ENCODE measurements at regions not wholly inside any gene's neighbourhood (a gene's known extent, or its start where the extent isn't known, plus 50 kb on each side); places are given as distances from the start of the nearest gene placed in this dataset.

GRCh38 chr3:176697284-176697889 is 499.9 kb downstream of the TBL1XR1 start:
- H3K4me3 ChIP-seq (replicated peaks; ENCODE audit: low read depth, low read length): no peak overlapping the region
- TF ChIP-seq, protein P1, sequence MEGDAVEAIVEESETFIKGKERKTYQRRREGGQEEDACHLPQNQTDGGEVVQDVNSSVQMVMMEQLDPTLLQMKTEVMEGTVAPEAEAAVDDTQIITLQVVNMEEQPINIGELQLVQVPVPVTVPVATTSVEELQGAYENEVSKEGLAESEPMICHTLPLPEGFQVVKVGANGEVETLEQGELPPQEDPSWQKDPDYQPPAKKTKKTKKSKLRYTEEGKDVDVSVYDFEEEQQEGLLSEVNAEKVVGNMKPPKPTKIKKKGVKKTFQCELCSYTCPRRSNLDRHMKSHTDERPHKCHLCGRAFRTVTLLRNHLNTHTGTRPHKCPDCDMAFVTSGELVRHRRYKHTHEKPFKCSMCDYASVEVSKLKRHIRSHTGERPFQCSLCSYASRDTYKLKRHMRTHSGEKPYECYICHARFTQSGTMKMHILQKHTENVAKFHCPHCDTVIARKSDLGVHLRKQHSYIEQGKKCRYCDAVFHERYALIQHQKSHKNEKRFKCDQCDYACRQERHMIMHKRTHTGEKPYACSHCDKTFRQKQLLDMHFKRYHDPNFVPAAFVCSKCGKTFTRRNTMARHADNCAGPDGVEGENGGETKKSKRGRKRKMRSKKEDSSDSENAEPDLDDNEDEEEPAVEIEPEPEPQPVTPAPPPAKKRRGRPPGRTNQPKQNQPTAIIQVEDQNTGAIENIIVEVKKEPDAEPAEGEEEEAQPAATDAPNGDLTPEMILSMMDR (IDR thresholded peaks at IDR 0.05; ENCODE audit: low read length, missing control alignments): no peak
- no peak for DNase-seq (ENCODE audit: low read depth)

DNA sequence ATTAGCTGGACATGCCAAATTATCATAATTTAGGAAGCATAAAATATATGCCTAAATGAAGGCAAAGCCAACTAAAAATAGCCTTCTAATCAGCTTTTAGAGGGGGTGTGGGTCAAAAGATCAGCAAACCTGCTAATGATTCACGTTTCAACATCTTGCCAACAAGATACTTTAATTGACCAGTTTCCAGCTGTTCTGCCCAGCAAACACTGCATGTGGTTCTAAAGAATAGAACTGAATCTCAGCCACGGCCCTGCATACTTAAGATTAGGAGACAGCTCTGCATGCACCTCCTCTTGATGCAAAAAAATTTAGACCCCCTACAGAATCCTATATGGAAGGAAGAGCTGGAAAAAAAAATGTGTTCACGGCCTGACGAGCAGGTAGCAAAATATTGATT is 500.5 kb downstream of the TBL1XR1 start:
- no peak for DNase-seq (ENCODE audit: low read depth)
- H3K4me3 ChIP-seq (replicated peaks; ENCODE audit: low read depth, low read length): no peak overlapping the region
- TF ChIP-seq, protein P1 (IDR thresholded peaks at IDR 0.05; ENCODE audit: low read length, missing control alignments): no peak

GRCh38 chr3:176692966-176693785 is 504.1 kb downstream of the TBL1XR1 start:
- DNase-seq (ENCODE audit: low read depth): no peak
- no peak overlapping the region for H3K4me3 ChIP-seq (replicated peaks; ENCODE audit: low read depth, low read length)
- TF ChIP-seq, protein P1 (IDR thresholded peaks at IDR 0.05; ENCODE audit: low read length, missing control alignments): no peak

DNA sequence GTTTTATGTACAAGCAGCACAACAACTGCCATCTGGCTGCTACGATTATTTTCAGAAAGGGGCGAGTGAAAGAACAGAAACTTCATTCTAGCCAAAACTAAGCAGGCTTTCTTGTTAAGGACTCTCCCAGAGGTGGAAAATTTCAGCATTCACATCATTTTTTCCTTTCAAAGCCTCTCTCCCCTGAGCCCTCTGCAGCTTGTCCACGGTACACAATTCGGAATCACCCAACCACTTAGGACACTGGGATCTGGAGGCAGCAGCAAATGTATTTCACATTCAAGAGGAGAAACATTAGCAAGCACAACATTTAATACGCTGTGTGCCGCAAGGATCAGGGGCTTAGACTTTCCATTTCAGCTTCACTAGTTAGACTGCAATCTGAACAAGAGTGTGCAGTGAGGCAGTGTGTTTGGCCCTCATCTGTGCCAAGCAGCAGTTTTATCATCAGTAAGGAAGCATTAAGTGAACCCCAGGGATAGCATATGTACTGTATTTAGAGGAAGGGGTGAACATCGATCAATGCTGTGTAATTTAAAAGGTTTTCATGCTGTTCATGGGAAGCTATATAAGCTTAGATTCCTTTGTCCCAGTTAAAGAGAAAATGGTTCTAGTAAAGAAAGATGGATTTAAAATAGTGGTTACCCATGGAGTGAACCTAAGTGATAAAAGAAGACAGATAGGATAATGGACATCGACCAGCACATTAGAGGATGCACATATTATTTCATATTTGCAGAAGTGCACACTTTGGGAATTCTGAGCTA is 504.9 kb downstream of the TBL1XR1 start:
- TF ChIP-seq, protein P1 (IDR thresholded peaks at IDR 0.05; ENCODE audit: low read length, missing control alignments): no peak
- no peak for DNase-seq (ENCODE audit: low read depth)
- no peak overlapping the region for H3K4me3 ChIP-seq (replicated peaks; ENCODE audit: low read depth, low read length)

- no peak overlapping the region for H3K4me3 ChIP-seq (replicated peaks; ENCODE audit: low read depth, low read length)
- no peak for DNase-seq (ENCODE audit: low read depth)
- TF ChIP-seq, protein P1 (IDR thresholded peaks at IDR 0.05; ENCODE audit: low read length, missing control alignments): no peak
These were observed 507.0 kb downstream of the TBL1XR1 start for GRCh38 chr3:176690083-176690869.

DNA sequence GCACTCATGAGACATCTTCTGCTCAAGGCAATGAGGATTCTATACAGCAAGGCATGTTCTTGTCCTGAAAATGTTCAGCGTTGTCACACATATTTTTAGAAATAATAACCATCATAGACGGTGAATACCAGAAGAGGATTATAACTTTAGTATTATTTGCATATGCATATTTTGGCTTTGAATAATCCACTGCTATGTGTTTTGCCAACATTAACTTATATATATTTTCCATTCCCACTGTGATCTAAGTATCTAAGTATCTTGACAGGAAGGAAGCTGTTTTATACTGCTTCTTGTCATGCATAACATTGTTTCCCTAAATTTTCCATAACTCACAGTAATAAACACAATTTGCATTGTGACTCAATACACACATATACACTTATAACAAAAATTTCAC is 509.5 kb downstream of the TBL1XR1 start:
- TF ChIP-seq, protein P1 (IDR thresholded peaks at IDR 0.05; ENCODE audit: low read length, missing control alignments): no peak
- no peak for DNase-seq (ENCODE audit: low read depth)
- H3K4me3 ChIP-seq (replicated peaks; ENCODE audit: low read depth, low read length): no peak overlapping the region
